ENCODE measurements at regions not wholly inside any gene's neighbourhood (a gene's known extent, or its start where the extent isn't known, plus 50 kb on each side); places are given as distances from the start of the nearest gene placed in this dataset.
A peak's percentile ranks its signal among the peaks of the same experiment; 100 is the strongest.

DNA sequence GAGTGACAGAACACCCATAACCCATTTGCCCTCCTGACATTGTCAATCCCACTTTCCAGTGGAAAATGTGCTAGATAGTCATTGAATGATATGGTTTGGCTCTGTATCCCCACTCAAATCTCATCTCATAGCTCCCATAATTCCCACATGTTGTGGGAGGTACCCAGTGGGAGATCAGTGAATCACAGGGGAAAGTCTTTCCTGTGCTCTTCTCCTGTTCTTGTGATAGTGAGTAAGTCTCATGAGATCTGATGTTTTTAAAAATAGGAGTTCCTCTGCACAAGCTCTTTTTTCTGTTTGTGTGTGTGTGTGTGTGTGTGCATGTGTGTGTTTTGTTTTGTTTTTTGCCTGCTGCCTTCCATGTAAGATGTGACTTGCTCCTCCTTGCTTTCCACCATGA lies 191.7 kb downstream of the ARRDC4 start (continued):
- TF ChIP-seq FOXS1 (CRISPR knock-in tag; IDR thresholded peaks at IDR 0.05) (no peak), ZNF302 (CRISPR knock-in tag; IDR thresholded peaks at IDR 0.05) (no peak), TFCP2L1 (CRISPR knock-in tag; IDR thresholded peaks at IDR 0.05) (no peak), ZFP36 (IDR thresholded peaks at IDR 0.05; ENCODE audit: borderline replicate concordance, partially characterized antibody) (no peak), SREBF2 (IDR thresholded peaks at IDR 0.05) (no peak)

GRCh38 chr15:98154863-98155262 lies 194.4 kb downstream of the ARRDC4 start:
- H3K4me1 ChIP-seq = no peaks in the 10 kb centered on the region
- TF ChIP-seq EP300 (IDR thresholded peaks at IDR 0.05) (no peak), POLR2A (IDR thresholded peaks at IDR 0.05; ENCODE audit: low read length) (no peak), CHD4 (IDR thresholded peaks at IDR 0.05; ENCODE audit: borderline replicate concordance) (no peak), HOXA7 (CRISPR knock-in tag; IDR thresholded peaks at IDR 0.05) (no peak), NFE2L2 (conservative IDR thresholded peaks at IDR 0.05; ENCODE audit: low read length) (no peak), KDM1A (IDR thresholded peaks at IDR 0.05; ENCODE audit: low read depth) (no peak), MAFK (IDR thresholded peaks at IDR 0.05; ENCODE audit: partially characterized antibody) (no peak), EHF (CRISPR knock-in tag; IDR thresholded peaks at IDR 0.05) (no peak), GATA3 (IDR thresholded peaks at IDR 0.05; ENCODE audit: borderline replicate concordance) (no peak)
- TF ChIP-seq, protein P1, sequence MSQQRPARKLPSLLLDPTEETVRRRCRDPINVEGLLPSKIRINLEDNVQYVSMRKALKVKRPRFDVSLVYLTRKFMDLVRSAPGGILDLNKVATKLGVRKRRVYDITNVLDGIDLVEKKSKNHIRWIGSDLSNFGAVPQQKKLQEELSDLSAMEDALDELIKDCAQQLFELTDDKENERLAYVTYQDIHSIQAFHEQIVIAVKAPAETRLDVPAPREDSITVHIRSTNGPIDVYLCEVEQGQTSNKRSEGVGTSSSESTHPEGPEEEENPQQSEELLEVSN (IDR thresholded peaks at IDR 0.05; ENCODE audit: borderline replicate concordance, low read depth) = no peak
- ChIA-PET CTCF (interaction anchor here (0.7 kb wide), 1 partner anchor 1828 kb away, joined by 4 read pairs; no protein-coding TSS in a partner anchor), POLR2A (no interaction called here)
- H3K9me3 ChIP-seq = no peaks in the 10 kb centered on the region
- no peak overlapping the region for H3K4me3 ChIP-seq
- DNase-seq (ENCODE audit: low read depth in 1 of 2, low spot score in 1 of 2) (peak in 1 of 2 experiments; percentile 18), ATAC-seq (peak; percentile 31 to 42; a peak in 4 of 6 replicates), FAIRE-seq (no peak)
- no peak overlapping the region for H3K27ac ChIP-seq
- 5% methylated on average over 4 of the region's 4 CpGs for WGBS (ENCODE audit: missing lambda C conversion rate)
- H3K4me2 ChIP-seq = no peak overlapping the region

GRCh38 chr15:98155356-98155755 lies 194.9 kb downstream of the ARRDC4 start:
- no peak overlapping the region for H3K4me2 ChIP-seq
- no peak for DNase-seq (ENCODE audit: low read depth in 1 of 2, low spot score in 1 of 2)
- no peaks in the 10 kb centered on the region for H3K4me1 ChIP-seq
- ATAC-seq = no peak
- no peak overlapping the region for H3K4me3 ChIP-seq
- no peaks in the 10 kb centered on the region for H3K9me3 ChIP-seq
- no peak for FAIRE-seq
- ChIA-PET CTCF (interaction anchor here (0.7 kb wide), 1 partner anchor 1828 kb away, joined by 4 read pairs; no protein-coding TSS in a partner anchor), POLR2A (no interaction called here)
- H3K27ac ChIP-seq = no peak overlapping the region
- 52% methylated on average over 1 of the region's 1 CpG for WGBS (ENCODE audit: missing lambda C conversion rate)
- TF ChIP-seq FOSL2 (IDR thresholded peaks at IDR 0.05) (no peak), FOSL2 (CRISPR knock-in tag; IDR thresholded peaks at IDR 0.05) (peak; percentile 36; the same call in 1 of the 2 replicates), RNF2 (IDR thresholded peaks at IDR 0.05; ENCODE audit: borderline replicate concordance, low read depth) (no peak)

GRCh38 chr15:98160236-98160635 lies 199.7 kb downstream of the ARRDC4 start:
- WGBS (ENCODE audit: missing lambda C conversion rate) = 7% methylated on average over 8 of the region's 8 CpGs

More at GRCh38 chr15:98160236-98160635, 199.7 kb downstream of the ARRDC4 start:
- TF ChIP-seq HOXA7 (CRISPR knock-in tag; IDR thresholded peaks at IDR 0.05) (no peak), PHF8 (IDR thresholded peaks at IDR 0.05; ENCODE audit: borderline replicate concordance, low read depth) (no peak), FOXS1 (CRISPR knock-in tag; IDR thresholded peaks at IDR 0.05) (no peak), POLR2AphosphoS2 (conservative IDR thresholded peaks at IDR 0.05; ENCODE audit: low read length) (no peak), HDAC2 (IDR thresholded peaks at IDR 0.05) (no peak), CHD4 (IDR thresholded peaks at IDR 0.05; ENCODE audit: borderline replicate concordance) (no peak), CHD2 (IDR thresholded peaks at IDR 0.05; ENCODE audit: low read length, partially characterized antibody) (no peak), MYC (IDR thresholded peaks at IDR 0.05; ENCODE audit: borderline replicate concordance, low read length) (no peak), JUNB (IDR thresholded peaks at IDR 0.05) (no peak), ZNF302 (CRISPR knock-in tag; IDR thresholded peaks at IDR 0.05) (no peak), BHLHE40 (IDR thresholded peaks at IDR 0.05; ENCODE audit: low read depth, low read length) (no peak), KDM1A (IDR thresholded peaks at IDR 0.05; ENCODE audit: low read depth) (no peak)
- TF ChIP-seq, protein P2, sequence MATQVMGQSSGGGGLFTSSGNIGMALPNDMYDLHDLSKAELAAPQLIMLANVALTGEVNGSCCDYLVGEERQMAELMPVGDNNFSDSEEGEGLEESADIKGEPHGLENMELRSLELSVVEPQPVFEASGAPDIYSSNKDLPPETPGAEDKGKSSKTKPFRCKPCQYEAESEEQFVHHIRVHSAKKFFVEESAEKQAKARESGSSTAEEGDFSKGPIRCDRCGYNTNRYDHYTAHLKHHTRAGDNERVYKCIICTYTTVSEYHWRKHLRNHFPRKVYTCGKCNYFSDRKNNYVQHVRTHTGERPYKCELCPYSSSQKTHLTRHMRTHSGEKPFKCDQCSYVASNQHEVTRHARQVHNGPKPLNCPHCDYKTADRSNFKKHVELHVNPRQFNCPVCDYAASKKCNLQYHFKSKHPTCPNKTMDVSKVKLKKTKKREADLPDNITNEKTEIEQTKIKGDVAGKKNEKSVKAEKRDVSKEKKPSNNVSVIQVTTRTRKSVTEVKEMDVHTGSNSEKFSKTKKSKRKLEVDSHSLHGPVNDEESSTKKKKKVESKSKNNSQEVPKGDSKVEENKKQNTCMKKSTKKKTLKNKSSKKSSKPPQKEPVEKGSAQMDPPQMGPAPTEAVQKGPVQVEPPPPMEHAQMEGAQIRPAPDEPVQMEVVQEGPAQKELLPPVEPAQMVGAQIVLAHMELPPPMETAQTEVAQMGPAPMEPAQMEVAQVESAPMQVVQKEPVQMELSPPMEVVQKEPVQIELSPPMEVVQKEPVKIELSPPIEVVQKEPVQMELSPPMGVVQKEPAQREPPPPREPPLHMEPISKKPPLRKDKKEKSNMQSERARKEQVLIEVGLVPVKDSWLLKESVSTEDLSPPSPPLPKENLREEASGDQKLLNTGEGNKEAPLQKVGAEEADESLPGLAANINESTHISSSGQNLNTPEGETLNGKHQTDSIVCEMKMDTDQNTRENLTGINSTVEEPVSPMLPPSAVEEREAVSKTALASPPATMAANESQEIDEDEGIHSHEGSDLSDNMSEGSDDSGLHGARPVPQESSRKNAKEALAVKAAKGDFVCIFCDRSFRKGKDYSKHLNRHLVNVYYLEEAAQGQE (IDR thresholded peaks at IDR 0.05) = no peak
- TF ChIP-seq, protein P3, sequence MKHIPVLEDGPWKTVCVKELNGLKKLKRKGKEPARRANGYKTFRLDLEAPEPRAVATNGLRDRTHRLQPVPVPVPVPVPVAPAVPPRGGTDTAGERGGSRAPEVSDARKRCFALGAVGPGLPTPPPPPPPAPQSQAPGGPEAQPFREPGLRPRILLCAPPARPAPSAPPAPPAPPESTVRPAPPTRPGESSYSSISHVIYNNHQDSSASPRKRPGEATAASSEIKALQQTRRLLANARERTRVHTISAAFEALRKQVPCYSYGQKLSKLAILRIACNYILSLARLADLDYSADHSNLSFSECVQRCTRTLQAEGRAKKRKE (CRISPR knock-in tag; IDR thresholded peaks at IDR 0.05; ENCODE audit: low read depth) = no peak
- TF ChIP-seq, protein P4, sequence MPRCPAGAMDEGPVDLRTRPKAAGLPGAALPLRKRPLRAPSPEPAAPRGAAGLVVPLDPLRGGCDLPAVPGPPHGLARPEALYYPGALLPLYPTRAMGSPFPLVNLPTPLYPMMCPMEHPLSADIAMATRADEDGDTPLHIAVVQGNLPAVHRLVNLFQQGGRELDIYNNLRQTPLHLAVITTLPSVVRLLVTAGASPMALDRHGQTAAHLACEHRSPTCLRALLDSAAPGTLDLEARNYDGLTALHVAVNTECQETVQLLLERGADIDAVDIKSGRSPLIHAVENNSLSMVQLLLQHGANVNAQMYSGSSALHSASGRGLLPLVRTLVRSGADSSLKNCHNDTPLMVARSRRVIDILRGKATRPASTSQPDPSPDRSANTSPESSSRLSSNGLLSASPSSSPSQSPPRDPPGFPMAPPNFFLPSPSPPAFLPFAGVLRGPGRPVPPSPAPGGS (IDR thresholded peaks at IDR 0.05) = no peak
- TF ChIP-seq, protein P1 (IDR thresholded peaks at IDR 0.05; ENCODE audit: borderline replicate concordance, low read depth) = no peak
- Histone ChIP-seq H3K4me2 (no peak overlapping the region), H3K4me3 (no peak overlapping the region), H3K27ac (no peak overlapping the region), H3K4me1 (no peaks in the 10 kb centered on the region), H3K9me3 (no peaks in the 10 kb centered on the region)
- DNase-seq (ENCODE audit: low read depth in 1 of 2, low spot score in 1 of 2) (no peak), FAIRE-seq (no peak), ATAC-seq (no peak)
- CTCF ChIA-PET = interaction anchor here (1.1 kb wide), 1 partner anchor 9 kb away, joined by 3 read pairs; no protein-coding TSS in a partner anchor
- POLR2A ChIA-PET = no interaction called here

All from A549 (cell line).